GM23248 (cell line): ENCODE measurements at regions not wholly inside any gene's neighbourhood (a gene's known extent, or its start where the extent isn't known, plus 50 kb on each side); places are given as distances from the start of the nearest gene placed in this dataset.

Experiments
- DNase-seq: peaks from one replicate; pipeline ENCODE4 v3.0.0-alpha.2; 2015
- H2AFZ ChIP-seq: fragments of 200-600 bp; sonication (generic); 2 replicates; pipeline ENCODE4 v1.6.1; 2016; ENCODE audit warnings: antibody characterized with exemption
- H3F3A ChIP-seq: fragments of 200-600 bp; sonication (generic); 2 replicates; pipeline ENCODE4 v1.6.1; 2016; ENCODE audit warnings: mild to moderate bottlenecking, antibody characterized with exemption, mixed run types; ENCODE audit not compliant: insufficient read depth
- H3K27ac ChIP-seq: fragments of 200-600 bp; sonication (generic); 2 replicates; pipeline ENCODE4 v1.5.1; 2016; ENCODE audit warnings: mild to moderate bottlenecking
- H3K27me3 ChIP-seq: fragments of 200-600 bp; sonication (generic); replicated peaks from 2 replicates; pipeline ENCODE4 v1.6.1; 2016; ENCODE audit warnings: mild to moderate bottlenecking; ENCODE audit not compliant: insufficient read depth
- H3K36me3 ChIP-seq: fragments of 200-600 bp; sonication (generic); 2 replicates; pipeline ENCODE4 v1.6.1; 2016; ENCODE audit warnings: low read depth, mild to moderate bottlenecking
- H3K4me1 ChIP-seq: fragments of 200-600 bp; sonication (generic); 2 replicates; pipeline ENCODE4 v1.6.1; 2016; ENCODE audit warnings: mild to moderate bottlenecking; ENCODE audit not compliant: insufficient read depth
- H3K4me2 ChIP-seq: fragments of 200-600 bp; sonication (generic); one replicate; pipeline ENCODE4 v1.6.1; 2016; ENCODE audit warnings: mild to moderate bottlenecking; ENCODE audit not compliant: unreplicated experiment
- H3K4me3 ChIP-seq: fragments of 200-600 bp; sonication (generic); 2 replicates; pipeline ENCODE4 v1.5.1; 2016; ENCODE audit warnings: mild to moderate bottlenecking
- H3K79me2 ChIP-seq: fragments of 200-600 bp; sonication (generic); 2 replicates; pipeline ENCODE4 v1.6.1; 2016; ENCODE audit warnings: mild to moderate bottlenecking; ENCODE audit not compliant: insufficient read depth
- H3K9ac ChIP-seq: fragments of 200-600 bp; sonication (generic); 2 replicates; pipeline ENCODE4 v1.6.1; 2016; ENCODE audit warnings: mild to moderate bottlenecking
- H3K9me2 ChIP-seq: fragments of 200-600 bp; sonication (generic); 2 replicates; pipeline ENCODE4 v1.6.1; 2016; ENCODE audit warnings: mixed run types, mild to moderate bottlenecking, moderate library complexity; ENCODE audit not compliant: insufficient read depth
- H3K9me3 ChIP-seq: fragments of 200-600 bp; sonication (generic); one replicate; pipeline ENCODE4 v1.6.1; 2017; ENCODE audit warnings: low read depth
- H4K20me1 ChIP-seq: fragments of 200-600 bp; sonication (generic); 2 replicates; pipeline ENCODE4 v1.6.0; 2016; ENCODE audit not compliant: insufficient read depth
- EZH2 ChIP-seq: fragments of 200-600 bp; sonication (generic); IDR thresholded peaks from 2 replicates; pipeline ENCODE4 v1.6.1; 2018; ENCODE audit warnings: antibody characterized with exemption, mild to moderate bottlenecking; ENCODE audit not compliant: insufficient read depth, poor library complexity, severe bottlenecking
- EZH2phosphoT487 ChIP-seq: fragments of 200-600 bp; sonication (generic); IDR thresholded peaks from 2 replicates; pipeline ENCODE4 v1.6.1; 2018; ENCODE audit warnings: antibody characterized with exemption, moderate library complexity, mild to moderate bottlenecking, low read depth; ENCODE audit not compliant: insufficient read depth
- WGBS, 2 experiments: methylation state at CpG; one replicate each; pipeline ENCODE4 v1.1.6; 2015 to 2017; ENCODE audit warnings: low lambda C conversion rate in 2 of 2, low coverage in 1 of 2; ENCODE audit errors: missing lambda C conversion rate in 2 of 2; 5-methylcytosine and 5-hydroxymethylcytosine counted together
- in situ Hi-C: fragments of 300-500 bp; cut with MboI; formaldehyde crosslinking; loops from 2 replicates; pipeline ENCODE4 v1.15.0; 2020

DNA sequence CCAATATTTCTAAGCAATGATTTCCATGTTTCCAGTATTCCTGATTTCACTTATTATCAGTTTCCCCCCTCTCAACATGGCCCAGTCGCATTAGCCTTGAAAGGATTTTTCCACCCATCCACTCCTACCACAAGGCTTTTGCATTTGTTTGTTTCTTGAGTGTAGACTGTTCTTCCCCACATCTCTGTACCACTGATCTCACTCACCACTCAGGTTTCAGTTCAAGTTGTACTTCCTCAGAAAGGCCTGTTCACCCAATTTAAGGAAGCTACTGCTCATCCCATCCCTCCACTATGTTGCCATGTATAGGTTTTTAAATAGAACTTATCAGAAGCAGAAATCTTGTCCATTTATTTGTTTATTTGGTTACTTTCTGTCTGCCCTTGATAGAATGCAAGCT, 472.3 kb downstream of the FAM181B start:
- Histone ChIP-seq H3K9me3 (no peaks in the 10 kb centered on the region), H2AFZ (no peak overlapping the region), H3K9ac (no peak overlapping the region), H3K79me2 (no peaks in the 10 kb centered on the region), H3K27me3 (no peaks in the 10 kb centered on the region), H3K9me2 (no peaks in the 10 kb centered on the region), H4K20me1 (no peaks in the 10 kb centered on the region), H3F3A (no peaks in the 10 kb centered on the region), H3K27ac (no peak overlapping the region), H3K36me3 (no peaks in the 10 kb centered on the region), H3K4me1 (no peaks in the 10 kb centered on the region), H3K4me3 (no peak overlapping the region), H3K4me2 (no peak overlapping the region)
- DNase-seq, result no peak
- in situ Hi-C loops, result no loop called here
- no peak for TF ChIP-seq EZH2phosphoT487
- no peak for TF ChIP-seq EZH2
- WGBS, 2 experiments, result 20 to 28% methylated on average over 1 of the region's 1 CpG

DNA sequence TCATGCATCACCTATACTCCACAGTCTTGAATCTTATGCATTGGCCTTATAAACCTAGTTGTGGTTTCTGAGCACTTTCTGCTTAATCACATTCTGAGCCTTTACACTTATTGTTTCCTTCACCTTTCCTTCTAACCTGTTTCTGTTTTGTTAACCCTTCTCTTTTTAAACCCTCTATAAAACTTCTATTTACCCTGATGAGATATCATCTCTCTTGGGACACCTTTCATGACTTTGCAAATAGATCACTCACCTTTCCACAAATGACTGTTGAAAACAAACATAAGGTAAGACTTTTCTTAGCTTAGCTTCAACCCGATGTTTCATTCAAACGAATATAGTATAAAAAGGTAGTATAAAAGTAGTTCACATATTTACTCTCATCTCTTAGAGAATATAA, 483.6 kb downstream of the FAM181B start:
- WGBS, 2 experiments, result 33 to 50% methylated on average over 2 of the region's 2 CpGs
- Histone ChIP-seq H3K4me2 (no peak overlapping the region), H3K27me3 (no peaks in the 10 kb centered on the region), H3K79me2 (no peaks in the 10 kb centered on the region), H3K4me3 (no peak overlapping the region), H2AFZ (no peak overlapping the region), H3K4me1 (no peaks in the 10 kb centered on the region), H3K9ac (no peak overlapping the region), H3K9me2 (no peaks in the 10 kb centered on the region), H4K20me1 (no peaks in the 10 kb centered on the region), H3K36me3 (no peaks in the 10 kb centered on the region), H3K27ac (no peak overlapping the region), H3K9me3 (no peaks in the 10 kb centered on the region), H3F3A (no peaks in the 10 kb centered on the region)
- DNase-seq, result no peak
- TF ChIP-seq EZH2 (no peak), EZH2phosphoT487 (no peak)
- in situ Hi-C loops, result no loop called here

DNA sequence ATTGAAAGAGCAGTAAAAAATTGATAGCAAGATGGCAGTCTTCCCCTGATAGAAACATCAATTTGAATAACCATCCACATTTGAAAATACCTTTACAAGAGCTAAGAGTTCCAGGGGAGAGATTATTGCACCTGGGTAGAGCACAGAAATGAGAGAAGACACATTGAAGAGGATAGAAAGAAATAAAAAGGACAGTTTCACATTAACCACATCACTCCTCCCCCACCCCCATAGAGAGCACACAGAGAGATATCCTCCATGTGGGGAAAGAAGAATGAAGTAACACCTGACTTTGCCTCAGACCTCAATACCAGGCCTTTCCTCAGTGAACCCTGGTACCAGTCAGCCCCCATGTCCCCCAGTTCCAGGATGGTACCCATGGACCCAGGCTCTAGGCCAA, 486.7 kb downstream of the FAM181B start:
- Histone ChIP-seq H3K27me3 (no peaks in the 10 kb centered on the region), H3K79me2 (no peaks in the 10 kb centered on the region), H3K4me1 (no peaks in the 10 kb centered on the region), H3K9ac (no peak overlapping the region), H3K27ac (no peak overlapping the region), H3K9me2 (no peaks in the 10 kb centered on the region), H2AFZ (no peak overlapping the region), H3K4me2 (no peak overlapping the region), H3K4me3 (no peak overlapping the region), H3K9me3 (no peaks in the 10 kb centered on the region), H3K36me3 (no peaks in the 10 kb centered on the region), H4K20me1 (no peaks in the 10 kb centered on the region), H3F3A (no peaks in the 10 kb centered on the region)
- in situ Hi-C loops, result no loop called here
- no peak for DNase-seq
- no peak for TF ChIP-seq EZH2
- TF ChIP-seq EZH2phosphoT487, result no peak

DNA sequence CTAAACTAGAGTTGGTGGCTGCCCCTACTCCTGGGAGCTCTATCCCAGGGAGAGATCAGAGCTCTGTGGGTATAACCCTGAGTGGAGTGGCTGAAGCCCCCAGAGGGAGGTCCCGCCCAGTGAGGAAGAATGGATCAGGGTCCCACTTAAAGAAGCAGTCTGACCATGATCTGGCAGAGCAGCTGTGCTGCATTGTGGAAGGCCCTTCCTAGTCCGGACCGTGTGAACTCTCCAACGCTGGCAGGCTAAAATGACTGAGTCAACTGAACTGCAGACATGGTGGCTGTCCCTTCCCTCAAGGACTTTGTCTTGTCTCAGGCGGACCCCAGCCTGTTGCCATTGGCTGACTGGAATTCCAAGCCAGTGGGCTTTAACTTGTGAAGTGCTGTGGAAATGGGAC, 494.2 kb downstream of the FAM181B start:
- no peak for DNase-seq
- no peaks in the 10 kb centered on the region for H3K27me3 ChIP-seq

DNA sequence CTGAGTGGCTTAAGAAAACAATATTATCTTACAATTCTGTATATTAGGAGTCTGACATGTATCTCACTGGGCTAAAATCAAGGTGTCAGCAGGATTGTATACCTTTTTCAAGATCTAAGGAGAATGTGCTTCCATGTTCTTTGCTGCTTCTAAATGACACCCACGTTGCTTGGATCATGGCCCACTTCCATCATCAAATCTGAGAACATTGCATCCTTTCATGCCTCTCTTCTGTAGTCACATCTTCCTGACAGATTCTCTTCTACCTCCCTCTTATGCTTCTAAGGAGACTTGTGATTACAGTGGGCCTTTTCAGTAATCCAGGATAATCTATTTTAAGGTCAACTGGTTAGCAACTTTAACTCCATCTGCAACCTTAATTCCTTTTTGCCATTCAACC, 499.4 kb downstream of the FAM181B start:
- Histone ChIP-seq H3K9me3 (no peaks in the 10 kb centered on the region), H3K27ac (no peak overlapping the region), H3K9me2 (no peaks in the 10 kb centered on the region), H3K4me1 (no peaks in the 10 kb centered on the region), H2AFZ (no peak overlapping the region), H3K27me3 (no peaks in the 10 kb centered on the region), H3K4me2 (no peak overlapping the region), H3K79me2 (no peaks in the 10 kb centered on the region), H3K36me3 (no peaks in the 10 kb centered on the region), H3K4me3 (no peak overlapping the region), H3K9ac (no peak overlapping the region), H3F3A (no peaks in the 10 kb centered on the region), H4K20me1 (no peaks in the 10 kb centered on the region)
- in situ Hi-C loops, result no loop called here
- WGBS, 2 experiments, result 0 to 5% methylated on average over 1 of the region's 1 CpG
- DNase-seq, result no peak
- TF ChIP-seq EZH2phosphoT487 (no peak), EZH2 (no peak)

More for the DNA sequence above, 494.2 kb downstream of the FAM181B start:
- no peak overlapping the region for H3K27ac ChIP-seq
- in situ Hi-C loops, result no loop called here
- WGBS, 2 experiments, result 47 to 49% methylated on average over 5 of the region's 5 CpGs
- H3K4me2 ChIP-seq, result no peak overlapping the region
- no peaks in the 10 kb centered on the region for H3K9me3 ChIP-seq
- H3K79me2 ChIP-seq, result no peaks in the 10 kb centered on the region
- H3F3A ChIP-seq, result no peaks in the 10 kb centered on the region
- no peaks in the 10 kb centered on the region for H4K20me1 ChIP-seq
- H3K9me2 ChIP-seq, result no peaks in the 10 kb centered on the region
- H3K36me3 ChIP-seq, result no peaks in the 10 kb centered on the region
- no peaks in the 10 kb centered on the region for H3K4me1 ChIP-seq
- TF ChIP-seq EZH2 (no peak), EZH2phosphoT487 (no peak)
- no peak overlapping the region for H3K4me3 ChIP-seq
- no peak overlapping the region for H2AFZ ChIP-seq
- H3K9ac ChIP-seq, result no peak overlapping the region
